Spinal cord (tissue), 9 donors: ENCODE measurements at regions not wholly inside any gene's neighbourhood (a gene's known extent, or its start where the extent isn't known, plus 50 kb on each side); places are given as distances from the start of the nearest gene placed in this dataset.

Experiments
- DNase-seq, 6 donors: peaks; one replicate each; pipeline versions ENCODE4 v3.0.0 to v3.0.0-alpha.2; 2013 to 2015; ENCODE audit warnings: low spot score in 6 of 6, low read depth in 4 of 6
- H3K27ac ChIP-seq: one replicate; pipeline ENCODE4 v1.5.1; 2013; ENCODE audit warnings: low read depth, low read length, control low read depth
- H3K27me3 ChIP-seq: one replicate; pipeline ENCODE4 v1.6.1; 2013; ENCODE audit warnings: low read length; ENCODE audit not compliant: control insufficient read depth, insufficient read depth
- H3K36me3 ChIP-seq: one replicate; pipeline ENCODE4 v1.6.1; 2013; ENCODE audit warnings: low read length; ENCODE audit not compliant: control insufficient read depth, insufficient read depth
- H3K4me1 ChIP-seq: one replicate; pipeline ENCODE4 v1.6.1; 2013; ENCODE audit warnings: low read length; ENCODE audit not compliant: control insufficient read depth, insufficient read depth
- H3K4me3 ChIP-seq: one replicate; pipeline ENCODE4 v1.5.1; 2013; ENCODE audit warnings: low read depth, low read length, control low read depth
- H3K9me3 ChIP-seq: one replicate; pipeline ENCODE4 v1.6.1; 2013; ENCODE audit warnings: low read length; ENCODE audit not compliant: control insufficient read depth, insufficient read depth
- WGBS: methylation state at CpG from one replicate; pipeline ENCODE4 v1.1.5; 2013; ENCODE audit warnings: missing lambda C conversion rate; ENCODE audit not compliant: insufficient coverage; 5-methylcytosine and 5-hydroxymethylcytosine counted together
- donor health status: healthy.

- no peak for DNase-seq
- H3K4me3 ChIP-seq, result no peak overlapping the region
- no peaks in the 10 kb centered on the region for H3K9me3 ChIP-seq
- 40% methylated on average over 1 of the region's 1 CpG for WGBS
- no peaks in the 10 kb centered on the region for H3K4me1 ChIP-seq
- H3K27ac ChIP-seq, result no peak overlapping the region
- H3K36me3 ChIP-seq, result no peaks in the 10 kb centered on the region
- no peaks in the 10 kb centered on the region for H3K27me3 ChIP-seq
These were observed 147.3 kb downstream of the PCTP start for GRCh38 chr17:55898195-55898594.

- no peaks in the 10 kb centered on the region for H3K4me1 ChIP-seq
- no peaks in the 10 kb centered on the region for H3K27me3 ChIP-seq
- H3K9me3 ChIP-seq, result no peaks in the 10 kb centered on the region
- no peak for DNase-seq
- H3K36me3 ChIP-seq, result no peaks in the 10 kb centered on the region
- H3K4me3 ChIP-seq, result no peak overlapping the region
- H3K27ac ChIP-seq, result no peak overlapping the region
These were observed 149.3 kb downstream of the PCTP start for GRCh38 chr17:55900188-55900587.

DNA sequence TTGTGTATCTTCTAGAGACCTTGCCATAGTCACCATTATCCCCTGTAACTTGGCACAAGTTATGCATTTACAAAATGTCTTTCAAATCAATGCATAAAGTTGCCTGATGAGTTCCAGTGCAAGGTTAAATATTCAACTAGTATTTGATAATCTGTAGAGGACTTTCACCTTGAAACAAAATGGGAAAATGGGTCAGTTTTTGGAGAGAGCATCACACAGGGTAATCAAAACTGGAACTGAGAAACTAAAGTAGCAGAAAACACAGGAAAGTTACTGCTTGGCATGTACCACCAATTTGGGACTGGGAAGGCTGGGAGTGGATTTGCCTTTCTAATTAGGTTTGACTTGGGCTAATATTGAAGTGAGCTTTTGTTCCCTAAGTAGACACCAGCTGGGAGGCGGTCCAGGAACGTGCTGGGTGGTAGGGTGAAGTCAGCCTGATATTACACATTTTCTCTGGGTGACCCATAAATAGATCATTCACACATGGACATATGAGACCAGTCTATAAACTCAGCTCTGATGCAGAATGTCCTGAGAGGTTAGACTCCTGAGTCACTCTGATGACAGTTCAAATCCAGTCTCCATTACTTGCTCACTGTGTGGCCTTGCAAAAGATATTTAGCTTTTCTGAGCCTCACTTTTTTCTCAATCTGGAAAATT is 152.3 kb downstream of the PCTP start:
- WGBS, result no CpG with 5 or more reads among the region's 2 CpGs
- Histone ChIP-seq H3K4me1 (no peaks in the 10 kb centered on the region), H3K36me3 (no peaks in the 10 kb centered on the region), H3K27ac (no peak overlapping the region), H3K27me3 (no peaks in the 10 kb centered on the region), H3K9me3 (peaks cover 3% of the 10 kb centered on the region), H3K4me3 (no peak overlapping the region)
- DNase-seq, result peak in 1 of 6 donors; percentile 27

- DNase-seq, result no peak
- Histone ChIP-seq H3K27me3 (no peaks in the 10 kb centered on the region), H3K27ac (no peak overlapping the region), H3K4me3 (no peak overlapping the region), H3K9me3 (peaks cover 3% of the 10 kb centered on the region), H3K36me3 (no peaks in the 10 kb centered on the region), H3K4me1 (no peaks in the 10 kb centered on the region)
- WGBS, result 78% methylated on average over 5 of the region's 5 CpGs
These were observed 158.9 kb downstream of the PCTP start for GRCh38 chr17:55909776-55910175.

- no peaks in the 10 kb centered on the region for H3K27me3 ChIP-seq
- 94% methylated on average over 4 of the region's 4 CpGs for WGBS
- no peak for DNase-seq
- no peaks in the 10 kb centered on the region for H3K4me1 ChIP-seq
- H3K4me3 ChIP-seq, result no peak overlapping the region
- no peaks in the 10 kb centered on the region for H3K36me3 ChIP-seq
- H3K27ac ChIP-seq, result no peak overlapping the region
- peaks cover 3% of the 10 kb centered on the region for H3K9me3 ChIP-seq
These were observed 160.3 kb downstream of the PCTP start for GRCh38 chr17:55911186-55911585.

- no peak for DNase-seq
- Histone ChIP-seq H3K27me3 (no peaks in the 10 kb centered on the region), H3K27ac (no peak overlapping the region), H3K36me3 (no peaks in the 10 kb centered on the region), H3K4me3 (no peak overlapping the region), H3K9me3 (peaks cover 2% of the 10 kb centered on the region), H3K4me1 (no peaks in the 10 kb centered on the region)
- WGBS, result no CpG with 5 or more reads among the region's 1 CpG
These were observed 174.6 kb downstream of the PCTP start for GRCh38 chr17:55925440-55925839.

GRCh38 chr17:55926276-55926990 is 175.6 kb downstream of the PCTP start:
- DNase-seq, result peak in 1 of 6 donors; percentile 7
- H3K27ac ChIP-seq, result no peak overlapping the region

GRCh38 chr17:55930291-55930809 is 179.5 kb downstream of the PCTP start:
- WGBS, result no CpG with 5 or more reads among the region's 1 CpG

More at GRCh38 chr17:55926276-55926990, 175.6 kb downstream of the PCTP start:
- H3K36me3 ChIP-seq, result no peaks in the 10 kb centered on the region
- 20% methylated on average over 1 of the region's 4 CpGs for WGBS
- no peaks in the 10 kb centered on the region for H3K4me1 ChIP-seq
- no peaks in the 10 kb centered on the region for H3K27me3 ChIP-seq
- H3K9me3 ChIP-seq, result peaks cover 2% of the 10 kb centered on the region
- H3K4me3 ChIP-seq, result no peak overlapping the region

GRCh38 chr17:55931446-55931845 is 180.6 kb downstream of the PCTP start:
- H3K4me1 ChIP-seq, result no peaks in the 10 kb centered on the region
- H3K27ac ChIP-seq, result no peak overlapping the region
- H3K36me3 ChIP-seq, result no peaks in the 10 kb centered on the region
- H3K9me3 ChIP-seq, result peaks cover 2% of the 10 kb centered on the region
- no peak for DNase-seq
- no peak overlapping the region for H3K4me3 ChIP-seq
- WGBS, result no CpG with 5 or more reads among the region's 1 CpG
- H3K27me3 ChIP-seq, result no peaks in the 10 kb centered on the region

More at GRCh38 chr17:55930291-55930809, 179.5 kb downstream of the PCTP start:
- DNase-seq, result no peak
- H3K27me3 ChIP-seq, result no peaks in the 10 kb centered on the region
- no peak overlapping the region for H3K4me3 ChIP-seq
- H3K27ac ChIP-seq, result no peak overlapping the region
- H3K9me3 ChIP-seq, result peaks cover 2% of the 10 kb centered on the region
- H3K4me1 ChIP-seq, result no peaks in the 10 kb centered on the region
- no peaks in the 10 kb centered on the region for H3K36me3 ChIP-seq

GRCh38 chr17:55932973-55933372 is 182.1 kb downstream of the PCTP start:
- no CpG with 5 or more reads among the region's 2 CpGs for WGBS
- Histone ChIP-seq H3K9me3 (peaks cover 2% of the 10 kb centered on the region), H3K27ac (no peak overlapping the region), H3K36me3 (no peaks in the 10 kb centered on the region), H3K27me3 (no peaks in the 10 kb centered on the region), H3K4me3 (no peak overlapping the region), H3K4me1 (no peaks in the 10 kb centered on the region)
- DNase-seq, result no peak
